ENCODE measurements at regions not wholly inside any gene's neighbourhood (a gene's known extent, or its start where the extent isn't known, plus 50 kb on each side); places are given as distances from the start of the nearest gene placed in this dataset.

DNA sequence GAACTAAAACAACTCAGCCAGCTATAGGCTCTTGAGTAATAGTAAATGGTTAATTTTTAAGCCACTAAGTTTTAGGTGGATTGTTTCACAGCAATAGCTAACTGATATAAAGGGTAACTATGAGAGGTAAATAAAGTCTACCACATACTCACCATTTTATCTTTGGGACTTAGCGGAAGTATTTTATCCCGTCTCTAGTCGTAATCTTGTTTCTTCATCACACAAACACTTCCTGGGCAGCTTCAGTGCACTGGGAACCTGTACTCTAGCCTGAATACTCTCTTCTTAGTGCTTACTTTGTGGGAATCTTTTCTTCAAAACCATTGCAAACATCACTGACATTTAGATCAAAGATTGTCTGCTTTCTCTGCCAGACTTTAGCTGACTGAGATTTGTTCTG, 360.5 kb downstream of the EPHA4 start:
- ATAC-seq (ENCODE audit: low read depth in 2 of 2), result no peak
- peaks cover 7 to 10% (median 8%) of the 10 kb centered on the region in 3 donors for H3K27me3 Mint-ChIP-seq
- peaks cover 0 to 3% (median 0%) of the 10 kb centered on the region in 3 donors for H3K4me1 Mint-ChIP-seq
- H3K27ac Mint-ChIP-seq, result no peak overlapping the region
- DNase-seq, result no peak
- H3K9me3 Mint-ChIP-seq, result no peaks in the 10 kb centered on the region
- no peak overlapping the region for H3K4me3 Mint-ChIP-seq
- H3K36me3 Mint-ChIP-seq, result no peaks in the 10 kb centered on the region

DNA sequence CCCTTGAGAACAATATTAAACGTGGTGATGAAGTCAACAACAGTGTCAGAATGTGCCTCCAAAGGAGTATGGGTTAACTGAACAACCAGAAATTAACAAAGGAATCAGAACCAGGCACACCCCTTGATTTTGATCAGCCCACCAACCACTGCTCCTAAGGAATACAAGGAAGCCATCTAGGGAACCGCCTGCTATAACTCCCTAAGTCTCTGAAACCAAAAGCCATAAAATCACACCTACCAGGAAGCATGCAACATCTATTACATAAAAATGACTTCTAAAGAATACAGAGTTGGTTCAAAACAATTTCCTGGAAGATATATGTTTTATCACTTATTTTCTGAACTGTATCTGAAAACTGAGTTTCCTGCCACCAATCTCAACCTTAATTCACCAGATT, 360.0 kb downstream of the EPHA4 start:
- H3K4me3 Mint-ChIP-seq, result no peak overlapping the region
- no peaks in the 10 kb centered on the region for H3K9me3 Mint-ChIP-seq
- H3K27me3 Mint-ChIP-seq, result peaks cover 7 to 11% (median 10%) of the 10 kb centered on the region in 3 donors
- ATAC-seq (ENCODE audit: low read depth in 2 of 2), result no peak
- peak overlapping the region in 1 of 6 donors; percentile 78 for H3K27ac Mint-ChIP-seq
- DNase-seq, result no peak
- H3K4me1 Mint-ChIP-seq, result peaks cover 0 to 3% (median 0%) of the 10 kb centered on the region in 3 donors
- H3K36me3 Mint-ChIP-seq, result no peaks in the 10 kb centered on the region

DNA sequence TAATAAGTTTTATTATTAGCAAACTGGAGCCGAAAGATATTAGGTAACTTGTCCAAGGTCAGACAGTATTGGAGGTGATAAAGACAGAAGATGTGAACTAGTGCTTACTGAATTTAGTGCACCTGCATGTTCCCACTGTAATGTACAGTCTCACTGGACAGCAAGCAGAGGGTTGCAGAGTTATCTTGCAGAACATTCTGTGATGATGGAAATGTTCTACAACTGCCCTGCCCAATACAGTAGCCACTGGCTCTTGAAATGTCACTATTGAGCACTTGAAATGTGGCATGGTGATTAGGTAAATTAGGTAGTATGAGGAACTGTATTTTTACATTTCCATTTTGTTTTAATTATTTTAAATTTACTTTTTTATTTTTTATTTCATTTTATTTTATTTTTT, 356.6 kb downstream of the EPHA4 start:
- ATAC-seq (ENCODE audit: low read depth in 2 of 2), result no peak
- Mint-ChIP-seq H3K36me3 (no peaks in the 10 kb centered on the region), H3K27ac (no peak overlapping the region), H3K27me3 (peaks cover 7 to 11% (median 10%) of the 10 kb centered on the region in 3 donors), H3K9me3 (no peaks in the 10 kb centered on the region), H3K4me3 (no peak overlapping the region), H3K4me1 (peaks cover 0 to 3% (median 0%) of the 10 kb centered on the region in 3 donors)
- no peak for DNase-seq

DNA sequence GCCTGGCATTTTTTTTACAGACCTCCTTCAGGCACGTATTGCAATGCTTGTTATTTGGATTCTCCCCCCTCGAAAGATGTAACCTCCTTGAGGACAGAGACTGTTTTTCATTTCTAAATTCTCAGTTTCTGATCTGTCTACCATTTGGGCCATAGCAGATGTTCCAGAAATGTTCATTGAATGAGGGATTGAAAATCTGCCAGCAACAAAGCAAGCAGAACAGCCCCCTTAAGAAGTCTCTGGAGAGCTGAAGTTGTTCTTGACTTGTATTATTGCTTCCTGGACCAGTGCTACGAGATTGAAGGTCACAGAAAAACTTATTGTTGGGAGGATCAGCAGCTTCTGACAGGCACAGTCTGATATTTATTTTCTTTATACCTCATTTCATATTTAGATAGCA, 355.5 kb downstream of the EPHA4 start:
- H3K27ac Mint-ChIP-seq, result no peak overlapping the region
- no peak for ATAC-seq (ENCODE audit: low read depth in 2 of 2)
- peaks cover 7 to 11% (median 11%) of the 10 kb centered on the region in 3 donors for H3K27me3 Mint-ChIP-seq
- no peaks in the 10 kb centered on the region for H3K9me3 Mint-ChIP-seq
- H3K4me3 Mint-ChIP-seq, result no peak overlapping the region
- no peak for DNase-seq
- peaks cover 0 to 3% (median 0%) of the 10 kb centered on the region in 3 donors for H3K4me1 Mint-ChIP-seq
- no peaks in the 10 kb centered on the region for H3K36me3 Mint-ChIP-seq

DNA sequence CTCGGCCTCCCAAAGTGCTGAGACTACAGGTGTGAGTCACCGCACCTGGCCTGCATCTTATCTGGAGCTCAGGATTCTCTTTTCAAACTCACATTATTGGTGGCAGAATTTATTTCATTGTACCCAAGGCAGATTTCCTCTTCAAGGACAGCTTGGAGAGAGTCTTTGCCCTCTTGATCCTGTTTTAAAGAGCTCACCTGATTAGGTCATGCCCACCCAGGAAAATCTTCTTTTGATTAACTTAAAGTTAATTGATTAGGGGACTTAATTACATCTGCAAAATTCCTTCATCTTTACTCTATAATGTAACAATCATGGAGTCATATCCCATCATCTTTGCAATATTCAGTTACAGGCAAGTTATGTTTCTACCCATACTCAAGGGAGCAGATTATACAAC, 346.4 kb downstream of the EPHA4 start:
- H3K9me3 Mint-ChIP-seq, result peaks cover 0 to 9% (median 0%) of the 10 kb centered on the region in 7 donors
- H3K27me3 Mint-ChIP-seq, result peaks cover 0 to 9% (median 0%) of the 10 kb centered on the region in 3 donors
- no peak overlapping the region for H3K27ac Mint-ChIP-seq
- DNase-seq (no peak), ATAC-seq (ENCODE audit: low read depth in 2 of 2) (no peak)
- no peak overlapping the region for H3K4me3 Mint-ChIP-seq
- H3K4me1 Mint-ChIP-seq, result no peaks in the 10 kb centered on the region
- H3K36me3 Mint-ChIP-seq, result no peaks in the 10 kb centered on the region

DNA sequence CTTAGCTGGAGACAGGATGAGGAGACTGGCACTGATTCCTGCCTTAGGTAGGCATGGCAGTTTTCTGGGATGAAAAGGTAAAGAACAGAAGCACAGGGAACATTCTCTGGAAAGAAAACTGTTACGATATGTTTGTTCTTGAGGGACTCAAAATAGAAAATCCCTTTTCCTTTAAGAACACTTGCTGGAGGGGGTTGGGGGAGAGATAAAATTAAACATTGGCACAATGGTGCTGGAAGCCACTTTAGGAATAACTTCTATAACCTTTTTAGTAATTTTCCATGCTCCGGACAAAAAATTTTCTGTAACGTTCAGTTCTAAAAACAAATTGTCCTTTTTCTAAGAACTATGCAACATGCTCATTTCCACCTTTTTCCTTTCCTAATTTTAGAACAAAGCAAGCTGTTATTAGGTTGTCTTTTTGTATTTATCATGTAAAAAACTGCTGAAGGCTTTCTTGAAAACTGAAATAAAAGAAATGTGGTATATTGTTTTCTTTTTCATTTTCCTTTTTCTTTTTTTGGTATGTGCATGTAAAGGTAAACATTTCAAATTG, 343.8 kb downstream of the EPHA4 start:
- H3K36me3 Mint-ChIP-seq, result no peaks in the 10 kb centered on the region
- ATAC-seq (ENCODE audit: low read depth in 2 of 2) (no peak), DNase-seq (no peak)
- H3K4me1 Mint-ChIP-seq, result no peaks in the 10 kb centered on the region
- H3K27ac Mint-ChIP-seq, result no peak overlapping the region
- H3K27me3 Mint-ChIP-seq, result peaks cover 0 to 4% (median 0%) of the 10 kb centered on the region in 3 donors
- peaks cover 0 to 9% (median 0%) of the 10 kb centered on the region in 7 donors for H3K9me3 Mint-ChIP-seq
- H3K4me3 Mint-ChIP-seq, result no peak overlapping the region

DNA sequence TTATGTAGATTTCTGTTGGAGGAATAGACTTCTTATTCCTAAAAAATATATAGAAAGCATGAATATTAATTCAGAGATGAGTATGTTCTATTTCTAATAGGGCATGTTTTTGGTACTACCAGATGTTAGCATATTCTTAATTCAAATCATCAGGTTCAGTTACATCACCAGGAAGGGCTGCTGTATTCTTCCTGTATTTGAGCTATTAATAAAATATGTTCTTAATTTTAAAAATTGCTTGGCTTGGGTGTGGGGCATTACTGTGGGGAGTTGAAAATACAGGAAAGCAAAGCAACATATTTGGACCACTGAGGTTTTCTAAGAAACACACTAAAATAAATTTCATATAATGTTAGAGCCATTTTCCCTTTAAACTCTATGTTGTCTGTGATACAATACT, 343.0 kb downstream of the EPHA4 start:
- ATAC-seq (ENCODE audit: low read depth in 2 of 2) (no peak), DNase-seq (no peak)
- no peak overlapping the region for H3K27ac Mint-ChIP-seq
- peaks cover 0 to 4% (median 0%) of the 10 kb centered on the region in 3 donors for H3K27me3 Mint-ChIP-seq
- no peak overlapping the region for H3K4me3 Mint-ChIP-seq
- peaks cover 0 to 9% (median 0%) of the 10 kb centered on the region in 7 donors for H3K9me3 Mint-ChIP-seq
- no peaks in the 10 kb centered on the region for H3K4me1 Mint-ChIP-seq
- H3K36me3 Mint-ChIP-seq, result no peaks in the 10 kb centered on the region

DNA sequence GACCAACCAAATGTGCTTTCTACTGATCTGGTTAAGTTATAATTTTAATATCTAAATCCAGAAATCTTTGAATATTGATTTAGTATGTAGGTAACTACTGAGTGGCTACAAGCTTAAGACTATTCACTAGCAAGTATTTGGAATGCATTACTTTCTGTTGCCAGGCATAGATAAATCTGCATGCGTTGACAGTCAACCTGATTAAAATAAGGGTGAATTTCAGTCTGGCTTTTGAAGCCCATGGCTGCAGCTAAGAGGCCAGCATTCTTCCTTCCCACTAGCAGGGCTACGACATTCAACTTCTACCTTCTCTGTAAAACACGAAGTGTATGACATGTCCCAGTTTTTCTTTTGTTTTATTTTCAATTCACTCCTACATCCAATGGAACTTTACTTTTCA, 340.6 kb downstream of the EPHA4 start:
- Mint-ChIP-seq H3K27me3 (peaks cover 0 to 4% (median 0%) of the 10 kb centered on the region in 3 donors), H3K4me3 (no peak overlapping the region), H3K27ac (no peak overlapping the region), H3K4me1 (no peaks in the 10 kb centered on the region), H3K9me3 (peaks cover 0 to 9% (median 0%) of the 10 kb centered on the region in 7 donors), H3K36me3 (no peaks in the 10 kb centered on the region)
- no peak for ATAC-seq (ENCODE audit: low read depth in 2 of 2)
- no peak for DNase-seq

DNA sequence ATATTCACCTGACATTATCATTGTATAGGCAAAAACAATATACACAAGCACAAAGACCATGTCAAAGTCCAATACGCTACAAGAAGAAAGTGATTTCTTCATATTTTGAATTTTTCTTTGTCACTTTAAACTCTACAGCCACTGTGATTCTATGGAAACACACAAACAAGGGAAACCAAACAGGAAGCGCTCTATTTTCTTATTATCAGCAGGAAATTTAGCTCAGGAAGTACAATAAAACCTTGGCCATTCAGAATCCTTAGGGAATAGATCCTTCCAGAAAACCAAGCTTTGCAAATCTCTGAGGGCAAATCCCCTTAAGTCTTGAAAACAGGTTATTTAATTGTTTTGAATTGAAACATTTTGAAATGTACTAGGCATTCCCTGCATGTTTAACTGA, 336.2 kb downstream of the EPHA4 start:
- Mint-ChIP-seq H3K4me1 (no peaks in the 10 kb centered on the region), H3K4me3 (no peak overlapping the region), H3K27me3 (peaks cover 2 to 16% (median 8%) of the 10 kb centered on the region in 3 donors), H3K9me3 (no peaks in the 10 kb centered on the region), H3K27ac (no peak overlapping the region), H3K36me3 (no peaks in the 10 kb centered on the region)
- ATAC-seq (ENCODE audit: low read depth in 2 of 2) (no peak), DNase-seq (no peak)

DNA sequence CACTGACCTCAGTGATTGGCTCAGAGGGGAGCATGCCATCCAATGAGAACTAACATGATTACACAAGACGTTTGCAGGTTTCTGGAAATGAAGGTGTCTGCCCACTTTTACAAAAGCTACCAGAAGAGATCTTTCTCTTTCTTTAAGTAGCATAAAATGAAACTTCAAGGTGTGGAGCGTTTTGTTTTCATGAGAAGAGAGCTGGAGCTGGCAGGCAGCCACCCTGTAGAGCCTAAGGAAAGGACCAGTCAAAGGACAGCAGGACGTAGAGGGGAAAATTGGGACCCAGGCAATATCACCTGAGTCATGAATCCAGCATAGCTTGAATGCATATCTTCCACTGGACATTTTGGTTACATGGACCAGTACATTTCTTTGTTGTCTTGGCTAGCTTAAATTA, 331.0 kb downstream of the EPHA4 start:
- Mint-ChIP-seq H3K36me3 (no peaks in the 10 kb centered on the region), H3K9me3 (no peaks in the 10 kb centered on the region), H3K27me3 (peaks cover 10 to 33% (median 25%) of the 10 kb centered on the region in 3 donors), H3K27ac (no peak overlapping the region), H3K4me1 (peaks cover 7 to 14% (median 14%) of the 10 kb centered on the region in 3 donors), H3K4me3 (no peak overlapping the region)
- ATAC-seq (ENCODE audit: low read depth in 2 of 2) (no peak), DNase-seq (no peak)

DNA sequence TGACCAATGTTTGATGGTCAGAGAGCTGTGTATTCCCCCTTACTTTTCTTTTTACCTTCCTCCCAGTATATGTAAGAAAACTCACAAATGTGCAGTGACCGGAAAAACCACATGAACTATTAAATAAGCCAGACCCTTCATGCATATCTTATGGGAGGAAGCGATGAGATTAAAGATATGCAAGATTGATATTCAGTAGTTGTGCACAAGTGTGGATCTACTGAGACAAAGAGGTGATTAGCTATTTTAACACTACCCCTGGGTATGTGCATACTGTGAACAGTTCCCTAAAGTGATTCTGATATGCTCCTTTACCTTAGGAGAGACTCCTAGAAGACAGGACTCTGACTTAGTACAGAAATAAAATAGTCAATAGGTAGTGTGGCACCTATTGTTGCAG, 328.3 kb downstream of the EPHA4 start:
- Mint-ChIP-seq H3K27ac (no peak overlapping the region), H3K9me3 (peaks cover 0 to 16% (median 4%) of the 10 kb centered on the region in 7 donors), H3K36me3 (peaks cover 0 to 4% of the 10 kb centered on the region in 2 donors), H3K4me1 (peaks cover 7 to 14% (median 14%) of the 10 kb centered on the region in 3 donors), H3K4me3 (no peak overlapping the region), H3K27me3 (peaks cover 20 to 33% (median 27%) of the 10 kb centered on the region in 3 donors)
- ATAC-seq (ENCODE audit: low read depth in 2 of 2), result peak; percentile 23 to 43
- DNase-seq, result peak; percentile 1

DNA sequence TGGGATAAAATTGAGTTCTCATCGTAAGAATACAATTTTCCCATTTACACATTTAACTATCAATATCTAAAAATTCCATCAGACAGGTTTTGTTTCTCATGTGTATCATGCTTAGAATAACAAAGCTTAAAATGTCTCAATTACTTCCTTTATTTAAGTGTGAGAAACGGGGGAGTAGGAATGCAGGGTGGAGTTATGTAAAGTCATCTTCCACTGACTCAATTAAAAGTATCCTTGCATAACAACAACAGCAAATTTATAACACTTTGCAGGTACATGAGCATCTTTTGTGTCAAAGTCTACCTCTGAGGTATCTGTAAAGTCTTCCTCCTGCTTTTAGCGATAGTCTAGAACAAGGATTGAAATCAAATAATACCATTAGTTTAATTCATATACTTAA, 327.1 kb downstream of the EPHA4 start:
- H3K9me3 Mint-ChIP-seq, result peaks cover under 1 to 29% (median 9%) of the 10 kb centered on the region in 7 donors
- H3K4me1 Mint-ChIP-seq, result peaks cover 7 to 14% (median 14%) of the 10 kb centered on the region in 3 donors
- ATAC-seq (ENCODE audit: low read depth in 2 of 2) (no peak), DNase-seq (no peak)
- H3K4me3 Mint-ChIP-seq, result no peak overlapping the region
- H3K27me3 Mint-ChIP-seq, result peaks cover 27 to 33% (median 30%) of the 10 kb centered on the region in 3 donors
- H3K36me3 Mint-ChIP-seq, result peaks cover 0 to 10% of the 10 kb centered on the region in 2 donors
- H3K27ac Mint-ChIP-seq, result no peak overlapping the region

DNA sequence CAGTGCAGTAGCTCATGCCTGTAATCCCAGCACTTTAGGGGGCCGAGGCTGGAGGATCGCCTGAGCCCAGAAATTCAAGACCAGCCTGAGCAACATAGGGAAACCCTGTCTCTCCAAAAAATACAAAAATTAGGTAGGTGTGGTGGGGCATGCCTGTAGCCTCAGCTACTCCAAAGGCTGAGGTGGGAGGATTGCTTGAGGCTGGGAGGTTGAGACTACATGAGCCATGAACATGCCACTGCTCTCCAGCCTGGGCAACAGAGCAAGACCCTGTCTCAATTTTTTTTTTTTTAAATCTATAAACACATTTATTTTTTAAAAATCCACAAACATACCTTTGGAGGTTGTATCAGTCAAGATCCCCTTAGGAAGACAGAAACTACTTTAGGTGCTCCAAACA, 326.3 kb downstream of the EPHA4 start:
- Mint-ChIP-seq H3K36me3 (peaks cover 0 to 10% of the 10 kb centered on the region in 2 donors), H3K4me3 (no peak overlapping the region), H3K27ac (no peak overlapping the region), H3K9me3 (peaks cover 3 to 32% (median 9%) of the 10 kb centered on the region in 7 donors), H3K4me1 (peaks cover 7 to 14% (median 14%) of the 10 kb centered on the region in 3 donors), H3K27me3 (peaks cover 27 to 32% (median 27%) of the 10 kb centered on the region in 3 donors)
- ATAC-seq (ENCODE audit: low read depth in 2 of 2) (no peak), DNase-seq (no peak)

DNA sequence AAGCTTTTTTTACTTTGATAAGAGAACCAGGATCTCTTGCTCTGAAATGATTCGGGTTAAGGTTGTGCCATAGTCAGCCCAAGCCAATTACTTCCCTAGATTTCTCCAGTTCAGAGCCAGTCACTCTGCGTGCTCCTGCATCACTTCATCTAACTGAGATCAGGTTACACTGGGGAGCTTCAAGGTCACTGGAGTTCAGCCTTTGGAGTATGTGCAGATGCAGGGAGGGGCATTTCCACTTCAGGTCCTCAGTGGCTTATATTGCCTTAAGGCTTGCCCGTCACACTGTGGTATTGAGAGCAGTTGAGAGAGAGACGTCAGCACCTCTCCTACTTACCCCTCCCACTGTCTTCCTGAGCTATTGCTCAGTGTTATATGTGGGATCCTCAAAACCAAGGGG, 317.8 kb downstream of the EPHA4 start:
- H3K27me3 Mint-ChIP-seq, result peaks cover 0 to 24% (median 9%) of the 10 kb centered on the region in 3 donors
- H3K4me1 Mint-ChIP-seq, result no peaks in the 10 kb centered on the region
- H3K4me3 Mint-ChIP-seq, result no peak overlapping the region
- no peak for DNase-seq
- H3K36me3 Mint-ChIP-seq, result peaks cover 5 to 8% of the 10 kb centered on the region in 2 donors
- peaks cover 5 to 21% (median 8%) of the 10 kb centered on the region in 7 donors for H3K9me3 Mint-ChIP-seq
- no peak overlapping the region for H3K27ac Mint-ChIP-seq
- ATAC-seq (ENCODE audit: low read depth in 2 of 2), result no peak

Measured in naive B cell (primary cell).